ENCODE measurements at regions not wholly inside any gene's neighbourhood (a gene's known extent, or its start where the extent isn't known, plus 50 kb on each side); places are given as distances from the start of the nearest gene placed in this dataset.

GRCh38 chr7:94142281-94142680, 138.1 kb upstream of the BET1 start (continued):
- no peak for TF ChIP-seq ZNF416 (tag by site-specific recombination; IDR thresholded peaks at IDR 0.05)
- no peak for TF ChIP-seq KLF8 (tag by site-specific recombination; IDR thresholded peaks at IDR 0.05)
- no peak for TF ChIP-seq ZNF155 (tag by site-specific recombination; IDR thresholded peaks at IDR 0.05)
- TF ChIP-seq ZNF292 (tag by site-specific recombination; IDR thresholded peaks at IDR 0.05; ENCODE audit: borderline replicate concordance, low read depth) = no peak
- TF ChIP-seq, protein P1, sequence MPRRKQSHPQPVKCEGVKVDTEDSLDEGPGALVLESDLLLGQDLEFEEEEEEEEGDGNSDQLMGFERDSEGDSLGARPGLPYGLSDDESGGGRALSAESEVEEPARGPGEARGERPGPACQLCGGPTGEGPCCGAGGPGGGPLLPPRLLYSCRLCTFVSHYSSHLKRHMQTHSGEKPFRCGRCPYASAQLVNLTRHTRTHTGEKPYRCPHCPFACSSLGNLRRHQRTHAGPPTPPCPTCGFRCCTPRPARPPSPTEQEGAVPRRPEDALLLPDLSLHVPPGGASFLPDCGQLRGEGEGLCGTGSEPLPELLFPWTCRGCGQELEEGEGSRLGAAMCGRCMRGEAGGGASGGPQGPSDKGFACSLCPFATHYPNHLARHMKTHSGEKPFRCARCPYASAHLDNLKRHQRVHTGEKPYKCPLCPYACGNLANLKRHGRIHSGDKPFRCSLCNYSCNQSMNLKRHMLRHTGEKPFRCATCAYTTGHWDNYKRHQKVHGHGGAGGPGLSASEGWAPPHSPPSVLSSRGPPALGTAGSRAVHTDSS (tag by site-specific recombination; IDR thresholded peaks at IDR 0.05) = no peak
- TF ChIP-seq ZNF423 (tag by site-specific recombination; IDR thresholded peaks at IDR 0.05) = no peak

DNA sequence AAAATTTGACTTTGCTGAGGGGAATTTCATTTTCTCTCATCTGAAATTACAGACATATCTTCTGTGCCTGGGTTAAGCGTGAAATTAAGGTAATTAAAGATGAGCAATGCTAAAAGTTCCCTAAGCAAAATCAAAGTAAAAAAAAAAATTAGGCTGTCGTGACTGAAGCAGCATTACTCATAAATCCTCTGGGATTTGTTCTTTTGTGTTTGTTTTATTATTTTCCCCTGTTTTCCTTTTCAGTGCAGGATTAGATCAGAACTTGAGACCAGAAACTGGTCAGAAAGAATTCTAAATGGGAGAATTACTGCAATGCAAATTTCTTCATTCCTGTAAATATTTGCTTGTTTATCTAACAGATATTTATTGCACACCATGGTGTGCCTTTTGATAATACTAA, 141.4 kb upstream of the BET1 start:
- CTCF ChIA-PET = no interaction called here
- Histone ChIP-seq H3K9me3 (ENCODE audit: control insufficient read depth, insufficient read depth, low read depth, low read length) (no peaks in the 10 kb centered on the region), H3K4me1 (ENCODE audit: control insufficient read depth, insufficient read depth, low read length) (no peaks in the 10 kb centered on the region), H3K27ac (ENCODE audit: extremely low read depth, low read depth, low read length) (no peak overlapping the region), H3K36me3 (ENCODE audit: control insufficient read depth in 2 of 2, insufficient read depth in 1 of 2, low read length in 2 of 2) (no peaks in the 10 kb centered on the region), H3K4me3 (ENCODE audit: low read depth, low read length) (no peak overlapping the region)
- POLR2A ChIA-PET = no interaction called here
- TF ChIP-seq ZNF341 (tag by site-specific recombination; IDR thresholded peaks at IDR 0.05; ENCODE audit: low read depth) (no peak), ZNF175 (tag by site-specific recombination; IDR thresholded peaks at IDR 0.05) (no peak), RBAK (tag by site-specific recombination; IDR thresholded peaks at IDR 0.05) (no peak)

GRCh38 chr7:94146408-94146807, 142.3 kb upstream of the BET1 start:
- no peak for TF ChIP-seq KLF7 (tag by site-specific recombination; IDR thresholded peaks at IDR 0.05; ENCODE audit: borderline replicate concordance)
- TF ChIP-seq ZBTB6 (tag by site-specific recombination; IDR thresholded peaks at IDR 0.05) = no peak
- no peak for TF ChIP-seq ZNF146 (tag by site-specific recombination; IDR thresholded peaks at IDR 0.05)
- TF ChIP-seq ZNF302 (tag by site-specific recombination; IDR thresholded peaks at IDR 0.05; ENCODE audit: low read depth) = no peak
- TF ChIP-seq IKZF3 (tag by site-specific recombination; IDR thresholded peaks at IDR 0.05) = no peak
- no peak for TF ChIP-seq ZNF544 (tag by site-specific recombination; IDR thresholded peaks at IDR 0.05)
- TF ChIP-seq ZNF549 (tag by site-specific recombination; IDR thresholded peaks at IDR 0.05) = no peak
- TF ChIP-seq WT1 (tag by site-specific recombination; IDR thresholded peaks at IDR 0.05) = no peak
- TF ChIP-seq ZSCAN23 (tag by site-specific recombination; IDR thresholded peaks at IDR 0.05) = no peak
- TF ChIP-seq, protein P2, sequence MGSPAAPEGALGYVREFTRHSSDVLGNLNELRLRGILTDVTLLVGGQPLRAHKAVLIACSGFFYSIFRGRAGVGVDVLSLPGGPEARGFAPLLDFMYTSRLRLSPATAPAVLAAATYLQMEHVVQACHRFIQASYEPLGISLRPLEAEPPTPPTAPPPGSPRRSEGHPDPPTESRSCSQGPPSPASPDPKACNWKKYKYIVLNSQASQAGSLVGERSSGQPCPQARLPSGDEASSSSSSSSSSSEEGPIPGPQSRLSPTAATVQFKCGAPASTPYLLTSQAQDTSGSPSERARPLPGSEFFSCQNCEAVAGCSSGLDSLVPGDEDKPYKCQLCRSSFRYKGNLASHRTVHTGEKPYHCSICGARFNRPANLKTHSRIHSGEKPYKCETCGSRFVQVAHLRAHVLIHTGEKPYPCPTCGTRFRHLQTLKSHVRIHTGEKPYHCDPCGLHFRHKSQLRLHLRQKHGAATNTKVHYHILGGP (tag by site-specific recombination; IDR thresholded peaks at IDR 0.05) = no peak
- TF ChIP-seq ZNF433 (tag by site-specific recombination; IDR thresholded peaks at IDR 0.05; ENCODE audit: low read depth) = no peak
- TF ChIP-seq ZNF155 (tag by site-specific recombination; IDR thresholded peaks at IDR 0.05) = no peak
- TF ChIP-seq ZBTB10 (tag by site-specific recombination; IDR thresholded peaks at IDR 0.05) = no peak
- TF ChIP-seq ZNF585B (tag by site-specific recombination; IDR thresholded peaks at IDR 0.05) = no peak
- no peak for TF ChIP-seq ZNF654 (tag by site-specific recombination; IDR thresholded peaks at IDR 0.05; ENCODE audit: low read depth)

More at GRCh38 chr7:94146408-94146807, 142.3 kb upstream of the BET1 start:
- Histone ChIP-seq H3K36me3 (ENCODE audit: control insufficient read depth in 2 of 2, insufficient read depth in 1 of 2, low read length in 2 of 2) (no peaks in the 10 kb centered on the region), H3K4me3 (ENCODE audit: low read depth, low read length) (no peak overlapping the region), H3K27ac (ENCODE audit: extremely low read depth, low read depth, low read length) (no peak overlapping the region), H3K4me1 (ENCODE audit: control insufficient read depth, insufficient read depth, low read length) (no peaks in the 10 kb centered on the region), H3K9me3 (ENCODE audit: control insufficient read depth, insufficient read depth, low read depth, low read length) (no peaks in the 10 kb centered on the region)
- ChIA-PET POLR2A (no interaction called here), CTCF (interaction anchor here (0.6 kb wide), 2 partner anchors 124 to 237 kb away, joined by 5 read pairs; no protein-coding TSS in a partner anchor)
